ENCODE measurements at regions not wholly inside any gene's neighbourhood (a gene's known extent, or its start where the extent isn't known, plus 50 kb on each side); places are given as distances from the start of the nearest gene placed in this dataset.
A peak's percentile ranks its signal among the peaks of the same experiment; 100 is the strongest.

GRCh38 chr6:120077489-120077888, 727.9 kb upstream of the MAN1A1 start:
- no peak overlapping the region for H2BK12ac ChIP-seq (ENCODE audit: insufficient read length, low read depth, low read length)
- no peaks in the 10 kb centered on the region for H3K9me3 ChIP-seq (ENCODE audit: control insufficient read depth, low read depth, low read length)
- H3K18ac ChIP-seq (ENCODE audit: insufficient read length, low read depth, low read length), result no peak overlapping the region
- H3T11ph ChIP-seq (ENCODE audit: low read length), result no peak overlapping the region
- no peak overlapping the region for H3K4me2 ChIP-seq (ENCODE audit: insufficient read depth, insufficient read length, low read length)
- no peak overlapping the region for H4K8ac ChIP-seq (replicated peaks; ENCODE audit: insufficient read length, low read depth, low read length)
- H4K91ac ChIP-seq (ENCODE audit: insufficient read length, low read depth, low read length), result no peak overlapping the region
- peak; percentile 51 for TF ChIP-seq CTCF (conservative IDR thresholded peaks at IDR 0.05)
- Mint-ChIP-seq H3K4me1 (0 out of 4 replicates have a peak, but pooled peaks cover 0 to 3% of the 10 kb centered on the region in 2 experiments), H3K36me3 (ENCODE audit: insufficient read depth in 1 of 3, low read depth in 3 of 3) (no peaks in the 10 kb centered on the region), H3K4me3 (no peak overlapping the region), H3K27me3 (ENCODE audit: low read depth) (no peaks in the 10 kb centered on the region), H3K27ac (peak overlapping the region in 2 of 3 experiments; percentile 39 to 52; a peak in 2 of 7 replicates), H3K9me3 (no peaks in the 10 kb centered on the region)
- no peak overlapping the region for H3K27ac ChIP-seq (ENCODE audit: insufficient read length, low read depth, low read length)
- H2AK5ac ChIP-seq (ENCODE audit: insufficient read length, low read length), result no peak overlapping the region
- no peak overlapping the region for H2BK120ac ChIP-seq (ENCODE audit: low read depth, low read length, poor library complexity, severe bottlenecking)
- no peak overlapping the region for H2BK5ac ChIP-seq (ENCODE audit: insufficient read length, low read length)
- H2BK15ac ChIP-seq (ENCODE audit: low read depth, low read length), result no peak overlapping the region
- no peak overlapping the region for H3K23ac ChIP-seq (ENCODE audit: insufficient read length, low read depth, low read length)
- H3K4ac ChIP-seq (ENCODE audit: low read depth, low read length), result no peak overlapping the region
- no peaks in the 10 kb centered on the region for H4K20me1 ChIP-seq (ENCODE audit: control insufficient read depth, insufficient read depth, insufficient read length)
- DNase-seq, result peak; percentile 69
- no peaks in the 10 kb centered on the region for H3K27me3 ChIP-seq (ENCODE audit: insufficient read depth, low read length)
- no peak overlapping the region for H2AFZ ChIP-seq (ENCODE audit: low read length)
- H3K56ac ChIP-seq (ENCODE audit: insufficient read length, low read depth, low read length), result no peak overlapping the region
- H3K14ac ChIP-seq (ENCODE audit: insufficient read depth, low read length), result no peak overlapping the region; the same call in 1 of the 2 replicates
- no peaks in the 10 kb centered on the region for H3K79me2 ChIP-seq (ENCODE audit: insufficient read depth, low read length)
- no peaks in the 10 kb centered on the region for H3K23me2 ChIP-seq (ENCODE audit: insufficient read length, low read depth, low read length, poor library complexity, severe bottlenecking)
- no peaks in the 10 kb centered on the region for H3K79me1 ChIP-seq (ENCODE audit: insufficient read depth, low read depth, low read length, poor library complexity, severe bottlenecking)
- no CpG with 5 or more reads among the region's 2 CpGs for WGBS (ENCODE audit: extremely low coverage, insufficient read length, low lambda C conversion rate)
- no peak overlapping the region for H3K9ac ChIP-seq (ENCODE audit: extremely low read depth, insufficient read length, low read length)
- H2BK20ac ChIP-seq (ENCODE audit: low read depth, low read length, poor library complexity, severe bottlenecking), result no peak overlapping the region
- H3K4me1 ChIP-seq (ENCODE audit: insufficient read depth, low read length), result no peaks in the 10 kb centered on the region
- no peak overlapping the region for H4K5ac ChIP-seq (ENCODE audit: insufficient read length, low read depth, low read length)

Measured in H9 (cell line).